ENCODE measurements at regions not wholly inside any gene's neighbourhood (a gene's known extent, or its start where the extent isn't known, plus 50 kb on each side); places are given as distances from the start of the nearest gene placed in this dataset.

GRCh38 chr2:23055251-23055650, 329.7 kb upstream of the KLHL29 start:
- TF ChIP-seq POLR2A (IDR thresholded peaks at IDR 0.05) (no peak), CTCF (IDR thresholded peaks at IDR 0.05 in 4 of 5, conservative IDR thresholded peaks at IDR 0.05 in 1 of 5) (no peak)

Measured in gastrocnemius medialis (tissue), 4 donors.